HepG2 (cell line): ENCODE measurements at regions not wholly inside any gene's neighbourhood (a gene's known extent, or its start where the extent isn't known, plus 50 kb on each side); places are given as distances from the start of the nearest gene placed in this dataset.

Experiments
- ATAC-seq: fragments of 200-7000 bp; cut with Tn5 transposase; 3 replicates; pipeline ENCODE4 v1.9.1; 2020; ENCODE audit warnings: mild to moderate bottlenecking, moderate library complexity
- BruUV-seq: library from RNA; stranded (reverse); fragments of 400-500 nt; replicated peaks from 2 replicates; lab custom pipeline; 2021; lab: Mats Ljungman, UMichigan
- CTCF ChIA-PET: fragments of 300-600 bp; formaldehyde crosslinking; extraction: SDS; loops from one replicate; lab custom pipeline; 2021; ENCODE audit warnings: low total read pairs, inconsistent platforms, low intra/inter-chr PET ratio; lab: Yijun Ruan, JAX
- POLR2A ChIA-PET: fragments of 350-600 bp; sonication (Branson Sonifier 250); formaldehyde crosslinking; loops from one replicate; lab custom pipeline; 2020; ENCODE audit warnings: antibody characterized with exemption, inconsistent platforms; lab: Yijun Ruan, JAX
- DNase-seq: peaks from one replicate; pipeline ENCODE4 v3.0.0-alpha.2; 2015; ENCODE audit warnings: low spot score
- FAIRE-seq: peaks from 3 replicates; lab custom pipeline; 2011; peaks lifted over from hg19 to GRCh38; lab: Jason Lieb, UNC
- H2AFZ ChIP-seq: one replicate; pipeline ENCODE4 v1.6.1; 2011; ENCODE audit warnings: low read length, inconsistent platforms
- H3K27ac ChIP-seq: fragments of 300-600 bp; 3 replicates; pipeline ENCODE4 v1.8.0; 2011; ENCODE audit warnings: mixed run types, mild to moderate bottlenecking, mixed read lengths, low read length, inconsistent platforms; ENCODE audit not compliant: insufficient read depth; ENCODE audit errors: extremely low read length
- H3K27me3 ChIP-seq, 2 experiments: fragments of 200-600 bp in 1 of 2; 2 replicates in 1 of 2; 3 replicates in 1 of 2; pipeline versions ENCODE4 v1.6.0 to v1.8.0; 2011; ENCODE audit warnings: low read length in 2 of 2, mild to moderate bottlenecking in 2 of 2, moderate library complexity in 2 of 2, inconsistent platforms in 1 of 2; ENCODE audit not compliant: insufficient read depth in 2 of 2, control insufficient read depth in 1 of 2
- H3K36me3 ChIP-seq, 2 experiments: fragments of 200-600 bp in 1 of 2; replicated peaks in 1 of 2; 2 replicates in 1 of 2; 3 replicates in 1 of 2; pipeline versions ENCODE4 v1.5.1 to v1.8.0; 2011; ENCODE audit warnings: low read length in 2 of 2, inconsistent platforms in 1 of 2; ENCODE audit not compliant: insufficient read depth in 2 of 2, control insufficient read depth in 1 of 2
- H3K4me1 ChIP-seq: 2 replicates; pipeline ENCODE4 v1.5.1; 2012; ENCODE audit warnings: low read length, inconsistent platforms; ENCODE audit not compliant: insufficient read depth
- H3K4me2 ChIP-seq: 2 replicates; pipeline ENCODE4 v1.6.0; 2011; ENCODE audit warnings: low read depth, low read length, inconsistent platforms
- H3K4me3 ChIP-seq, 3 experiments: fragments of 200-600 bp in 1 of 3; sonication (generic), shearing (Covaris generic) in 1 of 3; replicated peaks in 1 of 3; 2 replicates each; pipeline ENCODE4 v1.5.1; 2011 to 2016; ENCODE audit warnings: low read length in 3 of 3, inconsistent platforms in 2 of 3, low read depth in 2 of 3, mild to moderate bottlenecking in 2 of 3, control low read depth in 1 of 3, mixed read lengths in 1 of 3; ENCODE audit not compliant: insufficient read depth in 1 of 3
- H3K79me2 ChIP-seq: one replicate; pipeline ENCODE4 v1.6.1; 2011; ENCODE audit warnings: low read length, inconsistent platforms; ENCODE audit not compliant: insufficient read depth
- H3K9ac ChIP-seq: 2 replicates; pipeline ENCODE4 v1.6.0; 2011; ENCODE audit warnings: mild to moderate bottlenecking, low read depth, low read length, inconsistent platforms; ENCODE audit not compliant: insufficient read depth
- H3K9me3 ChIP-seq: 2 replicates; pipeline ENCODE4 v1.5.1; 2012; ENCODE audit warnings: mild to moderate bottlenecking, low read length
- H4K20me1 ChIP-seq: 2 replicates; pipeline ENCODE4 v1.6.0; 2011; ENCODE audit warnings: inconsistent platforms, mild to moderate bottlenecking, low read length, moderate library complexity; ENCODE audit not compliant: insufficient read depth
- ELF1 ChIP-seq: sonication (generic); formaldehyde crosslinking; IDR thresholded peaks from 2 replicates; pipeline ENCODE4 v1.4.0; 2020; ENCODE audit warnings: missing genetic modification reagents
- KLF16 ChIP-seq, 2 experiments: sonication (generic) in 1 of 2; formaldehyde crosslinking in 1 of 2; IDR thresholded peaks; 2 replicates each; pipeline versions ENCODE4 v1.6.1 to v1.8.0; 2016 to 2023; ENCODE audit warnings: missing genetic modification reagents in 2 of 2, missing compliant biosample characterization in 1 of 2
- MXI1 ChIP-seq: IDR thresholded peaks from 3 replicates; pipeline ENCODE4 v1.6.1; 2012; ENCODE audit warnings: low read depth, low read length, inconsistent platforms, borderline replicate concordance
- TOE1 ChIP-seq: sonication (generic); formaldehyde crosslinking; IDR thresholded peaks from 2 replicates; pipeline ENCODE4 v1.4.0; 2020; ENCODE audit warnings: mild to moderate bottlenecking, missing genetic modification reagents
- ZFP36L2 ChIP-seq: sonication (generic); formaldehyde crosslinking; IDR thresholded peaks from 2 replicates; pipeline ENCODE4 v1.4.0; 2020; ENCODE audit warnings: missing genetic modification reagents
- ZNF12 ChIP-seq: sonication (generic); formaldehyde crosslinking; IDR thresholded peaks from 2 replicates; pipeline ENCODE4 v1.5.0; 2020; ENCODE audit warnings: missing genetic modification reagents
- ZNF354B ChIP-seq: sonication (generic); formaldehyde crosslinking; IDR thresholded peaks from 2 replicates; pipeline ENCODE4 v1.8.0; 2022; ENCODE audit warnings: mild to moderate bottlenecking, missing genetic modification reagents
- ZNF652 ChIP-seq: IDR thresholded peaks from 2 replicates; pipeline ENCODE4 v1.6.1; 2016; ENCODE audit warnings: low read depth, borderline replicate concordance
- ZNF746 ChIP-seq: sonication (generic); formaldehyde crosslinking; IDR thresholded peaks from 2 replicates; pipeline ENCODE4 v1.8.0; 2022; ENCODE audit warnings: mild to moderate bottlenecking, missing genetic modification reagents
- ZNF792 ChIP-seq: IDR thresholded peaks from 2 replicates; pipeline ENCODE4 v1.6.1; 2016
- WGBS: methylation state at CpG from one replicate; pipeline ENCODE4 v1.1.6; 2017; ENCODE audit warnings: low lambda C conversion rate; 5-methylcytosine and 5-hydroxymethylcytosine counted together
- in situ Hi-C: cut with HindIII; loops from 2 replicates; pipeline ENCODE4 v1.10.0; 2017; ENCODE audit warnings: low pct_unique_long_range_greater_than_20kb; ENCODE audit not compliant: extremely low pct_ligation_motif_present
- intact Hi-C: fragments of 100-400 bp; cut with micrococcal nuclease; formaldehyde crosslinking; loops from one replicate; pipeline ENCODE4 v1.10.0; 2022; ENCODE audit not compliant: unreplicated experiment
- TF ChIP-seq, protein P1 (sequence below): sonication (generic); formaldehyde crosslinking; IDR thresholded peaks from 2 replicates; pipeline ENCODE4 v1.5.1; 2020; ENCODE audit warnings: mild to moderate bottlenecking, missing genetic modification reagents, moderate library complexity
- TF ChIP-seq, protein P2 (sequence below): sonication (generic); formaldehyde crosslinking; IDR thresholded peaks from 2 replicates; pipeline ENCODE4 v1.5.0; 2020; ENCODE audit warnings: missing genetic modification reagents, mild to moderate bottlenecking, borderline replicate concordance

GRCh38 chr2:82139979-82140611 is 1835.5 kb upstream of the LRRTM1 start:
- H3K36me3 ChIP-seq = no peaks in the 10 kb centered on the region
- FAIRE-seq = no peak
- H3K4me3 ChIP-seq = no peak overlapping the region
- 12% methylated on average over 5 of the region's 5 CpGs for WGBS
- ChIA-PET CTCF (no interaction called here), POLR2A (no interaction called here)
- intact Hi-C loops = no loop called here
- H3K9ac ChIP-seq = no peak overlapping the region
- H3K79me2 ChIP-seq = no peaks in the 10 kb centered on the region
- no peak overlapping the region for H3K4me2 ChIP-seq
- H4K20me1 ChIP-seq = no peaks in the 10 kb centered on the region
- no TSS peak for BruUV-seq
- no peaks in the 10 kb centered on the region for H3K4me1 ChIP-seq
- in situ Hi-C loops = no loop called here
- H2AFZ ChIP-seq = no peak overlapping the region
- H3K27me3 ChIP-seq = no peaks in the 10 kb centered on the region
- no peak for DNase-seq
- H3K9me3 ChIP-seq = peaks cover 58% of the 10 kb centered on the region
- TF ChIP-seq TOE1 (CRISPR knock-in tag) (no peak), MXI1 (no peak), ELF1 (CRISPR knock-in tag) (no peak), ZFP36L2 (CRISPR knock-in tag) (no peak), ZNF652 (no peak), KLF16 (CRISPR knock-in tag; IDR thresholded peaks at IDR 0.05) (no peak), ZNF354B (CRISPR knock-in tag) (no peak), ZNF746 (CRISPR knock-in tag) (no peak), ZNF792 (CRISPR knock-in tag) (no peak), ZNF12 (CRISPR knock-in tag) (no peak)
- TF ChIP-seq, protein P1, sequence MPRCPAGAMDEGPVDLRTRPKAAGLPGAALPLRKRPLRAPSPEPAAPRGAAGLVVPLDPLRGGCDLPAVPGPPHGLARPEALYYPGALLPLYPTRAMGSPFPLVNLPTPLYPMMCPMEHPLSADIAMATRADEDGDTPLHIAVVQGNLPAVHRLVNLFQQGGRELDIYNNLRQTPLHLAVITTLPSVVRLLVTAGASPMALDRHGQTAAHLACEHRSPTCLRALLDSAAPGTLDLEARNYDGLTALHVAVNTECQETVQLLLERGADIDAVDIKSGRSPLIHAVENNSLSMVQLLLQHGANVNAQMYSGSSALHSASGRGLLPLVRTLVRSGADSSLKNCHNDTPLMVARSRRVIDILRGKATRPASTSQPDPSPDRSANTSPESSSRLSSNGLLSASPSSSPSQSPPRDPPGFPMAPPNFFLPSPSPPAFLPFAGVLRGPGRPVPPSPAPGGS (CRISPR knock-in tag) = no peak
- TF ChIP-seq, protein P2, sequence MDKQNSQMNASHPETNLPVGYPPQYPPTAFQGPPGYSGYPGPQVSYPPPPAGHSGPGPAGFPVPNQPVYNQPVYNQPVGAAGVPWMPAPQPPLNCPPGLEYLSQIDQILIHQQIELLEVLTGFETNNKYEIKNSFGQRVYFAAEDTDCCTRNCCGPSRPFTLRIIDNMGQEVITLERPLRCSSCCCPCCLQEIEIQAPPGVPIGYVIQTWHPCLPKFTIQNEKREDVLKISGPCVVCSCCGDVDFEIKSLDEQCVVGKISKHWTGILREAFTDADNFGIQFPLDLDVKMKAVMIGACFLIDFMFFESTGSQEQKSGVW (CRISPR knock-in tag) = no peak
- TF ChIP-seq, all 625 proteins: peak for 0
- H3K27ac ChIP-seq = no peak overlapping the region
- ATAC-seq = no peak
